ENCODE measurements at regions not wholly inside any gene's neighbourhood (a gene's known extent, or its start where the extent isn't known, plus 50 kb on each side); places are given as distances from the start of the nearest gene placed in this dataset.

DNA sequence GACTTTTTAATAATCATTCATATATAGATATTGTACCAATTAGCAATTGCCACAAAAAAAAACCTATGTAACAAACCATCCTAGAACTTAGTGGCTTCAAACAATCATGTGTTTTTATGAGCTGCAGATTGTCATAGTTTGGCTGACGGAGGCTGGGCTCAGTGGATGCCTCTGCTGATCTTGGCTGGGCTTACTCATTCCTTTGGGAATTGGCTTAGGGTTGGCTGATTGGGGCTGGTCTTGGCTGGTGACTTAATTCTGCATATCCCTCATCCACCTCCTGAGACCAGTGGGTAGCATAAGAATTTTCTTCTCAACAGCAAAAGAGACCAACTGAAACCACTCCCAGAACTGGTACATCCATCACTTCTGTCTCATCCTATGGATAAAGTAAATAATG, 57.9 kb upstream of the PHF21B start:
- Mint-ChIP-seq H3K4me3 (no peak overlapping the region), H3K27me3 (peaks cover 34% of the 10 kb centered on the region), H3K27ac (no peak overlapping the region), H3K9me3 (ENCODE audit: insufficient read depth) (no peaks in the 10 kb centered on the region), H3K4me1 (no peaks in the 10 kb centered on the region)
- Histone ChIP-seq H3K4me2 (replicated peaks; ENCODE audit: low read depth, low read length, poor library complexity, severe bottlenecking) (no peak overlapping the region), H3K4me3 (ENCODE audit: control extremely low read depth in 1 of 5, extremely low read depth in 1 of 5, insufficient read depth in 1 of 5, low read depth in 2 of 5, low read length in 4 of 5) (no peak overlapping the region), H3K9me3 (ENCODE audit: control extremely low read depth in 1 of 3, control insufficient read depth in 2 of 3, insufficient read depth in 1 of 3, low read length in 2 of 3) (peaks cover 0 to 12% (median 0%) of the 10 kb centered on the region in 3 donors), H3K9ac (ENCODE audit: low read length) (no peak overlapping the region), H3K27ac (ENCODE audit: low read length in 2 of 2) (no peak overlapping the region), H3K4me1 (ENCODE audit: control insufficient read depth in 2 of 2, insufficient read depth in 2 of 2, low read length in 2 of 2) (no peaks in the 10 kb centered on the region), H4K20me1 (ENCODE audit: control insufficient read depth, insufficient read depth, low read length, poor library complexity, severe bottlenecking) (no peaks in the 10 kb centered on the region), H2AFZ (ENCODE audit: insufficient read depth, low read depth, low read length, poor library complexity, severe bottlenecking) (no peak overlapping the region), H3K36me3 (replicated peaks in 1 of 2; ENCODE audit: control extremely low read depth in 1 of 2, control insufficient read depth in 1 of 2, extremely low read depth in 1 of 2, insufficient read depth in 2 of 2, low read length in 1 of 2) (no peaks in the 10 kb centered on the region), H3K27me3 (replicated peaks in 1 of 4; ENCODE audit: control extremely low read depth in 1 of 4, control insufficient read depth in 3 of 4, insufficient read depth in 4 of 4, low read length in 3 of 4) (peaks cover 0 to 6% (median 1%) of the 10 kb centered on the region in 4 experiments), H3K79me2 (ENCODE audit: control insufficient read depth, insufficient read depth, low read length) (no peaks in the 10 kb centered on the region)
- DNase-seq, result no peak
- intact Hi-C loops (cut with micrococcal nuclease), result no loop called here
- no CpG with 5 or more reads among the region's 1 CpG for WGBS (ENCODE audit: insufficient coverage)
- ChIA-PET CTCF (interaction anchor here (1.3 kb wide), 1 partner anchor 28 kb away, joined by 4 read pairs; no protein-coding TSS in a partner anchor), POLR2A (no interaction called here)
- no peak for ATAC-seq (ENCODE audit: low read depth)
- TF ChIP-seq EZH2 (IDR thresholded peaks at IDR 0.05; ENCODE audit: borderline replicate concordance, insufficient read depth, low read depth, low read length, poor library complexity, severe bottlenecking), result no peak
- TF ChIP-seq, protein P1, sequence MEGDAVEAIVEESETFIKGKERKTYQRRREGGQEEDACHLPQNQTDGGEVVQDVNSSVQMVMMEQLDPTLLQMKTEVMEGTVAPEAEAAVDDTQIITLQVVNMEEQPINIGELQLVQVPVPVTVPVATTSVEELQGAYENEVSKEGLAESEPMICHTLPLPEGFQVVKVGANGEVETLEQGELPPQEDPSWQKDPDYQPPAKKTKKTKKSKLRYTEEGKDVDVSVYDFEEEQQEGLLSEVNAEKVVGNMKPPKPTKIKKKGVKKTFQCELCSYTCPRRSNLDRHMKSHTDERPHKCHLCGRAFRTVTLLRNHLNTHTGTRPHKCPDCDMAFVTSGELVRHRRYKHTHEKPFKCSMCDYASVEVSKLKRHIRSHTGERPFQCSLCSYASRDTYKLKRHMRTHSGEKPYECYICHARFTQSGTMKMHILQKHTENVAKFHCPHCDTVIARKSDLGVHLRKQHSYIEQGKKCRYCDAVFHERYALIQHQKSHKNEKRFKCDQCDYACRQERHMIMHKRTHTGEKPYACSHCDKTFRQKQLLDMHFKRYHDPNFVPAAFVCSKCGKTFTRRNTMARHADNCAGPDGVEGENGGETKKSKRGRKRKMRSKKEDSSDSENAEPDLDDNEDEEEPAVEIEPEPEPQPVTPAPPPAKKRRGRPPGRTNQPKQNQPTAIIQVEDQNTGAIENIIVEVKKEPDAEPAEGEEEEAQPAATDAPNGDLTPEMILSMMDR (IDR thresholded peaks at IDR 0.05), result no peak

GRCh38 chr22:45069925-45070324, 60.1 kb upstream of the PHF21B start:
- Histone ChIP-seq H3K9ac (ENCODE audit: low read length) (no peak overlapping the region), H2AFZ (ENCODE audit: insufficient read depth, low read depth, low read length, poor library complexity, severe bottlenecking) (no peak overlapping the region), H4K20me1 (ENCODE audit: control insufficient read depth, insufficient read depth, low read length, poor library complexity, severe bottlenecking) (no peaks in the 10 kb centered on the region), H3K79me2 (ENCODE audit: control insufficient read depth, insufficient read depth, low read length) (no peaks in the 10 kb centered on the region), H3K27me3 (replicated peaks in 1 of 4; ENCODE audit: control extremely low read depth in 1 of 4, control insufficient read depth in 3 of 4, insufficient read depth in 4 of 4, low read length in 3 of 4) (peaks cover 0 to 18% (median 1%) of the 10 kb centered on the region in 4 experiments), H3K4me2 (replicated peaks; ENCODE audit: low read depth, low read length, poor library complexity, severe bottlenecking) (no peak overlapping the region), H3K9me3 (ENCODE audit: control extremely low read depth in 1 of 3, control insufficient read depth in 2 of 3, insufficient read depth in 1 of 3, low read length in 2 of 3) (peaks cover 0 to 12% (median 0%) of the 10 kb centered on the region in 3 donors), H3K36me3 (replicated peaks in 1 of 2; ENCODE audit: control extremely low read depth in 1 of 2, control insufficient read depth in 1 of 2, extremely low read depth in 1 of 2, insufficient read depth in 2 of 2, low read length in 1 of 2) (no peaks in the 10 kb centered on the region), H3K4me1 (ENCODE audit: control insufficient read depth in 2 of 2, insufficient read depth in 2 of 2, low read length in 2 of 2) (no peaks in the 10 kb centered on the region), H3K27ac (ENCODE audit: low read length in 2 of 2) (no peak overlapping the region), H3K4me3 (ENCODE audit: control extremely low read depth in 1 of 5, extremely low read depth in 1 of 5, insufficient read depth in 1 of 5, low read depth in 2 of 5, low read length in 4 of 5) (no peak overlapping the region)
- WGBS (ENCODE audit: insufficient coverage), result 83% methylated on average over 4 of the region's 5 CpGs
- ChIA-PET POLR2A (no interaction called here), CTCF (no interaction called here)
- DNase-seq (no peak), ATAC-seq (ENCODE audit: low read depth) (no peak)
- TF ChIP-seq, protein P1 (IDR thresholded peaks at IDR 0.05), result no peak
- no peak for TF ChIP-seq EZH2 (IDR thresholded peaks at IDR 0.05; ENCODE audit: borderline replicate concordance, insufficient read depth, low read depth, low read length, poor library complexity, severe bottlenecking)
- Mint-ChIP-seq H3K4me3 (no peak overlapping the region), H3K9me3 (ENCODE audit: insufficient read depth) (no peaks in the 10 kb centered on the region), H3K27ac (no peak overlapping the region), H3K27me3 (peaks cover 42% of the 10 kb centered on the region), H3K4me1 (no peaks in the 10 kb centered on the region)
- intact Hi-C loops (cut with micrococcal nuclease), result no loop called here
